HG03457 (cell line): ENCODE measurements at regions not wholly inside any gene's neighbourhood (a gene's known extent, or its start where the extent isn't known, plus 50 kb on each side); places are given as distances from the start of the nearest gene placed in this dataset.
"Not testable (repeated sequence)": the region's sequence is repeated elsewhere in the genome, so short reads cannot be mapped to it uniquely, and the experiment has no call there.

Experiments used
- ATAC-seq: cut with Tn5 transposase; IDR thresholded peaks from one replicate; pipeline ENCODE4 v1.9.1; 2021; ENCODE audit warnings: moderate number of reproducible peaks; ENCODE audit not compliant: unreplicated experiment

GRCh38 chr9:34796924-34797323 is 87.0 kb upstream of the CCL21 start:
- no peak for ATAC-seq

- no peak for ATAC-seq
Measured at GRCh38 chr9:34793428-34793827, 83.5 kb upstream of the CCL21 start.

- no peak for ATAC-seq
Measured at GRCh38 chr9:34783951-34784487, 74.1 kb upstream of the CCL21 start.

GRCh38 chr9:34782372-34782771 is 72.4 kb upstream of the CCL21 start:
- no peak for ATAC-seq

GRCh38 chr9:34777666-34778065 is 67.7 kb upstream of the CCL21 start:
- no peak for ATAC-seq

GRCh38 chr9:34773955-34774354 is 64.0 kb upstream of the CCL21 start:
- no peak for ATAC-seq

- ATAC-seq = no peak
Measured at GRCh38 chr9:34773306-34773910, 63.5 kb upstream of the CCL21 start.

GRCh38 chr9:34771007-34771406 is 61.1 kb upstream of the CCL21 start:
- no peak for ATAC-seq

- not testable (repeated sequence) for ATAC-seq
Measured at GRCh38 chr9:34767087-34767486, 57.2 kb upstream of the CCL21 start.

GRCh38 chr9:34760196-34761040 is 50.5 kb upstream of the CCL21 start:
- ATAC-seq = not testable (repeated sequence)
